Gastroesophageal sphincter (tissue), 3 donors: ENCODE measurements at regions not wholly inside any gene's neighbourhood (a gene's known extent, or its start where the extent isn't known, plus 50 kb on each side); places are given as distances from the start of the nearest gene placed in this dataset.

Experiments
- EP300 ChIP-seq: sonication (generic); formaldehyde crosslinking; IDR thresholded peaks from one replicate; pipeline ENCODE4 v1.6.1; 2017; ENCODE audit warnings: antibody characterized with exemption, mild to moderate bottlenecking
- POLR2A ChIP-seq, 2 donors: fragments of 450-650 bp; IDR thresholded peaks; one replicate each; pipeline ENCODE4 v1.6.1; 2017; ENCODE audit warnings: antibody characterized with exemption in 2 of 2, mild to moderate bottlenecking in 2 of 2, moderate library complexity in 1 of 2
- POLR2AphosphoS5 ChIP-seq: sonication (generic); formaldehyde crosslinking; IDR thresholded peaks from one replicate; pipeline ENCODE4 v1.6.1; 2017; ENCODE audit warnings: antibody characterized with exemption
- TF ChIP-seq, protein P1 (sequence below), 4 experiments: fragments of 200-600 bp in 2 of 4; fragments of 450-650 bp in 2 of 4; sonication (generic) in 1 of 4; IDR thresholded peaks; one replicate each; pipeline ENCODE4 v1.5.1; 2017 to 2019; ENCODE audit warnings: antibody characterized with exemption in 4 of 4, mild to moderate bottlenecking in 2 of 4, moderate library complexity in 2 of 4

DNA sequence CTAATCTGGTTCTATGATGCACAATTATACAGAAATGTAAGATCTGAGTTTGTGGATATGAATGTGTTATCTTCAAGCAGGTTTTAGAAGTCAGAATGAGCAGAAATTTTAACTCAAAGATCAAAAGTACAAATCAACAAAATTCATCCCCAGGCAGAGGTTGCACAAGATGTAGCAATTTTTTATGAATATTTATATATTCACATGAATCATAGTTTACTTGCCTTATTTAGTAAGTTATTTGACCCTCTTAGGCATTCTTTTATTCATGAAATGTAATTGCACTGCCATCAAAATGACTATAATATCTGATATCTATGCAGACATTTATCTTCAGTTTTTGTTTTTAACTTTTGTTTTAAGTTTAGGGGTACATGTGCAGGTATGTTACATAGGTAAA lies 103.1 kb upstream of the DAZL start:
- no peak for TF ChIP-seq POLR2AphosphoS5
- TF ChIP-seq, protein P1, sequence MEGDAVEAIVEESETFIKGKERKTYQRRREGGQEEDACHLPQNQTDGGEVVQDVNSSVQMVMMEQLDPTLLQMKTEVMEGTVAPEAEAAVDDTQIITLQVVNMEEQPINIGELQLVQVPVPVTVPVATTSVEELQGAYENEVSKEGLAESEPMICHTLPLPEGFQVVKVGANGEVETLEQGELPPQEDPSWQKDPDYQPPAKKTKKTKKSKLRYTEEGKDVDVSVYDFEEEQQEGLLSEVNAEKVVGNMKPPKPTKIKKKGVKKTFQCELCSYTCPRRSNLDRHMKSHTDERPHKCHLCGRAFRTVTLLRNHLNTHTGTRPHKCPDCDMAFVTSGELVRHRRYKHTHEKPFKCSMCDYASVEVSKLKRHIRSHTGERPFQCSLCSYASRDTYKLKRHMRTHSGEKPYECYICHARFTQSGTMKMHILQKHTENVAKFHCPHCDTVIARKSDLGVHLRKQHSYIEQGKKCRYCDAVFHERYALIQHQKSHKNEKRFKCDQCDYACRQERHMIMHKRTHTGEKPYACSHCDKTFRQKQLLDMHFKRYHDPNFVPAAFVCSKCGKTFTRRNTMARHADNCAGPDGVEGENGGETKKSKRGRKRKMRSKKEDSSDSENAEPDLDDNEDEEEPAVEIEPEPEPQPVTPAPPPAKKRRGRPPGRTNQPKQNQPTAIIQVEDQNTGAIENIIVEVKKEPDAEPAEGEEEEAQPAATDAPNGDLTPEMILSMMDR (IDR thresholded peaks at IDR 0.05): no peak
- no peak for TF ChIP-seq POLR2A (IDR thresholded peaks at IDR 0.05)
- TF ChIP-seq EP300: no peak
